Activated CD4-positive, alpha-beta T cell treated with anti-CD3 and anti-CD28 coated beads, Interleukin-2, Interleukin-4, amounts not matched to agents 100 ng/mL and 50 ng/mL, durations not matched to agents 16 hours and 8 hours (primary cell): ENCODE measurements at regions not wholly inside any gene's neighbourhood (a gene's known extent, or its start where the extent isn't known, plus 50 kb on each side); places are given as distances from the start of the nearest gene placed in this dataset.
"Not testable (repeated sequence)": the region's sequence is repeated elsewhere in the genome, so short reads cannot be mapped to it uniquely, and the experiment has no call there.

Experiments
- DNase-seq: peaks from one replicate; pipeline ENCODE4 v3.0.0-alpha.2; 2020; ENCODE audit warnings: low spot score

- DNase-seq = no peak
Measured at GRCh38 chr5:56732121-56732520, 83.2 kb upstream of the MAP3K1 start.

- not testable (repeated sequence) for DNase-seq
Measured at GRCh38 chr5:56731473-56731872, 83.9 kb upstream of the MAP3K1 start.

DNA sequence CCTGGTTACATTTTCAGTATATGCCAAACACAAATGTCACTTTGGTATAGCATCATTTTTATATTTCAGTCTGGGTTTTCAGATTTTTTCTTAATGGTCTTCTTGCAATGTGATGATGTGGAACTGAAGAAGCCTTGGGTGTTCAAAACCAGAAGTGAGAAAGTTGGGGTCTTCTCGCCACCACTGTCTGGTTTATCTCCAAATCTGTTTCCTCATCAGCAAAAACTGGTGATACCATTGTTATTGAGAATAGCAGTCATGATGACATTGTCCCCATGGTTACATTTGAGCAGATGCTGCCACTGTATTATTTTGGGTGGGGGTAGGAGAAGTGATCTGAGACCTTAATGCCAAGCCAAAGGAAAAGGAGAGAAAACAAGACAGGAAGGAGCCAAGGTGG, 85.9 kb upstream of the MAP3K1 start:
- DNase-seq = peak; percentile 15

DNA sequence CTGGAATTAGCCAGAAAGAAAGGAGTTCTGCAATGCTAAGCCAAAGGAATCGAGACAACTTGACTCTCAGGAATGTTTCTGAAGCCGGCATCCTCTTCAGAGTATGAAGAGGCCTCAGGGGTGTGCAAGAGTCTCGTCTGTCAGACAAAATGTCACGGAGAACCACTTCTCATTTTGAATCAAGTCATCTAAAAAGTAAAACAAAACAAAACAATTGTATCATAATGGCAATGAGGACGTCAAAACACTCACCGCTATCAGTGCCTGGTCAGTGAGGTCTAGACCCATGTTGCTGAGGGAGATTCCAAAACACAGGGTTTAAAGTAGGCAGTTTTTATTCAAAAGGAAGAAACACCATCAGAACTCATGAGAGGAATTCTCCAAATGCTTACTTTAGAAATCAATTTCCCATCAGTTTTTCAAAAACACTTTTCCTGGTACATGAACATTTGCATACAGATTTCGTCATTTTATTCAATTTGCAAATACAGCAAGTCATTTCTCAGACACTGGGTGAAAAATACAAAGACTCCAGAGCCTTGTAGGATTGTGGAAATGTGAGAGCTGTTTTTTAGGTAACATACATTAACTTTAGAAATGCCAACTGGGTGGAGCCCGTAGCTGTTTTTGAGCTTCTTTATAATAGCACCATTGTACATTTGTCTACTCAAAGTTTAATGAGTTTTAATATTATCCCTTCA, 89.5 kb upstream of the MAP3K1 start:
- no peak for DNase-seq

- not testable (repeated sequence) for DNase-seq
Measured at GRCh38 chr5:56724857-56725256, 90.5 kb upstream of the MAP3K1 start.

- no peak for DNase-seq
Measured at GRCh38 chr5:56722317-56722716, 93.0 kb upstream of the MAP3K1 start.

- DNase-seq = no peak
Measured at GRCh38 chr5:56717253-56717987, 97.9 kb upstream of the MAP3K1 start.

GRCh38 chr5:56715986-56716385, 99.4 kb upstream of the MAP3K1 start:
- no peak for DNase-seq

- DNase-seq = no peak
Measured at GRCh38 chr5:56712895-56713591, 102.3 kb upstream of the MAP3K1 start.

GRCh38 chr5:56710826-56711590, 104.3 kb upstream of the MAP3K1 start:
- peak; percentile 58 for DNase-seq

GRCh38 chr5:56706504-56706903, 108.8 kb upstream of the MAP3K1 start:
- DNase-seq = no peak

- DNase-seq = no peak
Measured at GRCh38 chr5:56705217-56705616, 110.1 kb upstream of the MAP3K1 start.

DNA sequence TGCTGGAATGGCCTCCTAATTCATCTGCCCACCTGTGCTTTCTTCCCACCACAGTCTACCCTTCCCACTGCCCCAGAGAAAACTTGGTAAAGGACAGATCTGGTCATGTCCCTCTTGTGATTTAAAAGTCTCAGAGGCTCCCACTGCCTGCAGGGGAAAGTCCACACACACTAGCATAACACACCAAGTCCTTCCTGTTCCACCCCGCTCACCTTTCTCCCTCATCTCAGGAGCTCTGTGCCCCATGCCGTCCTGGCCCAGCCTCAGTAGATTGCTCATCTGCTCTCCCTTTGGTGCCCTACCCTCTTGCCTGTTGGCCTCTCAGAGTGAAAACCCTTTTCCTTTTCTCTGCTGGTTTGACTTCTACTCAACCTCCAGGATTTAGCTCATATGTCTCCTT, 111.4 kb upstream of the MAP3K1 start:
- DNase-seq = no peak

DNA sequence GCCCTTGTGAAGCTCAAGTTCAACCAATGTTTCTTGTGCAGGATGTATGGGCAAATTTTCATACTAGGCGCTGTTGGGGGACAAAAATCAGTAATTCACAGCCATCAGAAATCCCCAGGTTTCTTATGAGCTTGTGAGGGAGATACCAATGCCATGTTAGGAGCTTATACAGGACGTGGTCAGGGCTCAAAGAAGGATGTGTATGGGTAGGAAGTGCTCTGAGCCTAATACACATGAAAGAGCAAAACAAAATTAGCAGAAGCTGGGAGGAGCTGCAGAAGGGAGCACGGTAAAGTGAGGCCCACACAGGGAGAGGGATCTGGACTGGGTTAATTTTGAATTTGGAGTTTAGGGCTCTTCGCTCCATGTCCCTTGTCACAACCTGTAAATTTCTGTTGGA, 114.6 kb upstream of the MAP3K1 start:
- DNase-seq = no peak

DNA sequence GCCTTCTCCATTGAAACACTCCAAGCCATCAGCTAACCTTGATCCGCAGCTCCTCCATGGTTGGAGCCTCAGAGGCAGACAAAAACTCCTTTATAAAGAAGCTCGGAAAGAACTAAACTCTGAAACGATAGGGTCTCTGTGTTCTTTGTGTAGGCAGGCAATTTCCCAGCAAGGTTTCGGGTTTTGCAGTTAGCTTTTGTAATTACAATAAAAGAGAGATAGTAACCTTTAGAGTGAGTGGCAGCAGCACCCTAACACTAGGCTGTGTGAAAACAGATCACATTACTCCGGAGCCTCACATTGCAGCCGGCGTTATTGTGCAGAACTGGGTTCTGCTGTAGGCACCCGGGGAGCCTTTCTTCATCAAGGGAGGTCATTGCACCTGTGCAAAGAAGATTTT, 115.8 kb upstream of the MAP3K1 start:
- no peak for DNase-seq

DNA sequence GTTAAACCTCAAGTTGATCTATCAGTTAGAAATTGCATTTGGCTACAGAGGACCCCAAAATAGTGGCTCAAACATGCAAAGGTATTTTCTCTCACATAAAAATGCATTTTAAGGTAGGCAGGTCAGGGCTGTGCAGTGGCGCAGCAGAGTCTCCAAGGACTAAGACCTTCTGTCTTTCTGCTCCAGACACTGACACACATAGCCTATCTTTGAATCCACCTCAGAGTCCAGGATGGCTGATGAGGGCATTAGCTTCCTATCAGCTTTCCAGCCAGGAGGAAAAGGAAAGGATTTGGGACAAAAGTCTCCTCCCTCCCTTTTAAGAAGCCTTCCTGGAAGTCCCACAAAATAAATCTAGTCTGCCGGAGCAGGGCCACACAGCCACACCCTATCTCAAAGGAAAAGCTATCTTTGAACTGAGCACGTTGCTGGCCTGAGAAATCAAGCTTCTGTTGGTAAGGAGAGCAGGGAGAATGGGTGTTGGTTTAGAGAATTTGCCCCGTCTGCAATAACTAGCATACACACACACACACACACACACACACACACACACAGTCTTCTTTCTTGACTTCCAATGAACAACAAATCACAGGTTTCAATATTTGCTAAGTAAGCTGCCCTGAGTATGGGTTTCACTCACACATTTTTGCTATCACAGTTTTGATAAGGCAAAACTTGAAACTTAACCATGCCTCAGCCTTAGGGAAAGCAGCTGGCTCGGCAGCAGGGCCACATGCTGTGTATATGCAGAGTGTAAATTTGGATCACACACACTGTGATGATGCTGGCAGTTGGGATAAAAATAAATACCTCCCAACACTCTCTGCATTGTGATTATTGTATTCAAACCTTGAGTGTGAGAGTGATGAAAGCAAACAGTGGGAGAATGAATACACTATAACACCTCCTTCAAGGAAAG, 116.6 kb upstream of the MAP3K1 start:
- peak; percentile 31 for DNase-seq

DNA sequence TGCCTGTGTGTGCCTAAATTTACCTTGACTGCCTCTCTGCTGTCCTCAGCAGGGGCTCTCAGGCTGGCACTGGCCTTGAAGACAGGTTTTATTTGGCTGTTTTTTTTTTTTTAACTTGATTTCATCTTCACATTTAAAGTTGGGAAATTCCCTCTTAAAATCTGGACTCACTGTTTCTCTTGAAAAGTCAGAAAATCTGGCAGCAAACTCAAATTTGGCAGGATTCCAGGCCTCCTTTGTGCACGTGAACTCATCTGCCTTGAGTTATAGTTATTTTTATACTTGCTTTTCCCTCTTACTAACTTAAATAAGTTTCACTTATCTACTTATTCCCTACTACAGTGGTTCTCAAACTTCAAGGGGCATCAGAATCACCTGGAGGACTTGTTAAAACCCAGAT, 118.4 kb upstream of the MAP3K1 start:
- no peak for DNase-seq

DNA sequence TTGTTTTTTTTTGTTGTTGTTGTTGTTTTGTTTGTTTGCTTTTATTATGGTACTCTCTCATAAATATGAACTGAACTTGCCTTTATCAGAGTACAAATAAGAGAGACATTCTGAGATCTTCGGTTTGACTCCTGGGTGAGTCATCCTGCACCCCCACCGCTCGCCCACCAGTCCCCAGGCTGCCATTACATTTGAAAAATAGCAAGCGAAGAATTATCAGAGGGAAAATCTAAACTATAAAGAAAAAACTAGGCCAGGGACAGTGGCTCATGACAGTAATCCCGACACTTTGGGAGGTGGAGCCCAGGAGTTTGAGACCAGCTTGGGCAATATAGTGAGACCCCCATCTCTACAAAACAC, 122.1 kb upstream of the MAP3K1 start:
- peak; percentile 29 for DNase-seq

DNA sequence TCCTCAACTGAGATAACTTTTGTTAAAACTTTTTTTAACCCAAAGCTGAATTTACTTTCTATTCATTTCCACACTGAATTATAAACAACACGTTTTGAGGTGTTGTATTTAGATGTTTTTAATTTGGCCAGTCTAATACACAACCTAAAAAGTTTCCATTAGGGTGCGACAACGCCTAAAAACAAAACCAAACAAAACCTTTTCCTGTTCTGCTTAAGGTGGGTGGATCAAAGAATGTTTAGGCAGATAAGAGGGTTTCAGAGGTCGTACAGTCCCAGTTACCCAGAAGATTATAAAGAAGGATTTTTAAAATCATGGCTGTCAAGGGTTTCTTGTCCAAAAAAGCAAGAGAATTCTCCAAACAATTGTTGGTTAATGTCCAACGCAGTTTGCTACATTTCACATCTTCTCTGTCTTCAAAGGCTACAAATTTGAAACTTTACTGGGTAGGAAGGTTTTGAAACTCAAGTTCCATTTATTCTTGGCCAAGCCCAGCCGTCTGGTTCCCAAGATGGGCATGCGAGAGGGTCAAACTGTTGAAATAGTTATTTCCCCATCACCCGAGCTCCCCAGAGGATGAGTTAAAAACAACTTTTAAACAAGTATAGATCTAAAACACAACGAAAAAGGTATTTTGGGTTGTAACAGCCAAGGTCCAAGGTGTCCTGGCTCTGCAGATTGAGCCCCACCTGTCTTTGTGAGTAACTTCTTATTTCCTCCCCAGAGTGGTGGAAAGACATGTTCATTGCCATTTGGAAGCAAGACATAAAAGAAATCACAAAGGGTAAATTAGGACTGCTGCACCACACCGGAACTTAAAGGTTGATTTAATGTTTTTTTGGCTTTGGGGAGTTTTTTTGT, 122.8 kb upstream of the MAP3K1 start:
- no peak for DNase-seq

GRCh38 chr5:56688402-56688801, 126.9 kb upstream of the MAP3K1 start:
- no peak for DNase-seq
